Pons (tissue), 1 donor: ENCODE measurements at regions not wholly inside any gene's neighbourhood (a gene's known extent, or its start where the extent isn't known, plus 50 kb on each side); places are given as distances from the start of the nearest gene placed in this dataset.

Source experiments
- DNase-seq: peaks from one replicate; pipeline ENCODE4 v3.0.0-alpha.2; 2016; ENCODE audit warnings: low spot score

GRCh38 chr13:91100944-91101343, 246.5 kb upstream of the MIR17HG start:
- DNase-seq: no peak

GRCh38 chr13:91101381-91101780, 246.1 kb upstream of the MIR17HG start:
- DNase-seq: no peak

GRCh38 chr13:91105270-91105669, 242.2 kb upstream of the MIR17HG start:
- no peak for DNase-seq

- DNase-seq: no peak
Measured at GRCh38 chr13:91106565-91106964, 240.9 kb upstream of the MIR17HG start.

GRCh38 chr13:91108315-91108714, 239.2 kb upstream of the MIR17HG start:
- DNase-seq: no peak

GRCh38 chr13:91111476-91112200, 235.8 kb upstream of the MIR17HG start:
- DNase-seq: no peak

GRCh38 chr13:91112201-91112923, 235.1 kb upstream of the MIR17HG start:
- DNase-seq: no peak

- DNase-seq: no peak
Measured at GRCh38 chr13:91112924-91113277, 234.6 kb upstream of the MIR17HG start.

- no peak for DNase-seq
Measured at GRCh38 chr13:91115776-91116175, 231.7 kb upstream of the MIR17HG start.

- no peak for DNase-seq
Measured at GRCh38 chr13:91117351-91117750, 230.1 kb upstream of the MIR17HG start.

GRCh38 chr13:91119643-91120042, 227.8 kb upstream of the MIR17HG start:
- DNase-seq: no peak

- DNase-seq: no peak
Measured at GRCh38 chr13:91122766-91123165, 224.7 kb upstream of the MIR17HG start.

GRCh38 chr13:91123456-91124127, 223.9 kb upstream of the MIR17HG start:
- DNase-seq: no peak

- DNase-seq: no peak
Measured at GRCh38 chr13:91126806-91127205, 220.7 kb upstream of the MIR17HG start.

- DNase-seq: no peak
Measured at GRCh38 chr13:91127995-91128394, 219.5 kb upstream of the MIR17HG start.

GRCh38 chr13:91132381-91132780, 215.1 kb upstream of the MIR17HG start:
- DNase-seq: no peak

- no peak for DNase-seq
Measured at GRCh38 chr13:91132786-91133185, 214.7 kb upstream of the MIR17HG start.

- peak; percentile 90 for DNase-seq
Measured at GRCh38 chr13:91133941-91134802, 213.3 kb upstream of the MIR17HG start.

GRCh38 chr13:91134803-91135184, 212.7 kb upstream of the MIR17HG start:
- no peak for DNase-seq

GRCh38 chr13:91135376-91135775, 212.1 kb upstream of the MIR17HG start:
- no peak for DNase-seq

GRCh38 chr13:91135968-91136367, 211.5 kb upstream of the MIR17HG start:
- no peak for DNase-seq

GRCh38 chr13:91136806-91137205, 210.7 kb upstream of the MIR17HG start:
- DNase-seq: no peak
